ENCODE measurements at regions not wholly inside any gene's neighbourhood (a gene's known extent, or its start where the extent isn't known, plus 50 kb on each side); places are given as distances from the start of the nearest gene placed in this dataset.

DNA sequence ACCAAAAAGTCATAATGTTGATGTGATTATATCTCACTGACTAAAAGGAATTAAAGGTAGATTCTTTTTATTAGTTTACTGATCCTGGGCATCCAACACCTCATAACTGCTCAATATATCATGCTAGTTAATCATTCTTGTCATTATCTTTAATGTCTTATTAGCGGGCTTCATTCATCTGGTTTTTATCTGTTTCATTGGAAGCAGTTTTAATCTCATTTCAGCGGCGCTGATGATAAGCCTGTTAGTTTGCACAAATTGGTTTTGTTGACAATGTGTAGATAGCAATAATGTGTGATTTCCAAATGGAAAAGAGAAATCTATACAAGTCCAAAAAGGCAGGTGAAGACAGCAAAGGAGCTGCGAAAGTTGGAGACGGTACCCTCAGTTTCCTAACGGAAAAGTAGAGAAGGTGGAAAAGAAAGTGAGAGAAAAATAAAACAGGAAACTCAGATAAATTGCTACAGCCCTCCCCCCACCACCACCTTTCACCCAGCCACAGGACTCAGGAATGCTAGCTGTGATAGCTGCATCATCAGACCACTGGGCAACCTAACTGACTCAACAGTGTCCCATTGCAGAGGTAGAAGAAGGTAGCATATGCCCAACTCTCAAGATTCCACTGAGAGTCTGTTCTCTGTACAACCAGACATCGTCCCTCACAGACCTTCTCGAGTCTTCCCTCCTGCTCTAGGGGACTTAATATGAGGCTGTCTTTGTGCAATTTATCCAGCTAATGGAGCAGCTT, 241.7 kb upstream of the CAMK1G start:
- Histone ChIP-seq H3K9me3 (ENCODE audit: control insufficient read depth in 2 of 2, low read length in 2 of 2) (peaks cover 0 to 3% of the 10 kb centered on the region in 2 donors), H3K9ac (ENCODE audit: low read length in 2 of 2) (no peak overlapping the region), H3K4me3 (ENCODE audit: low read length in 2 of 2) (no peak overlapping the region), H3K36me3 (ENCODE audit: control insufficient read depth in 2 of 2, insufficient read depth in 2 of 2, low read length in 2 of 2) (no peaks in the 10 kb centered on the region), H3K27me3 (ENCODE audit: control insufficient read depth in 1 of 2, insufficient read depth in 2 of 2, low read length in 2 of 2) (no peaks in the 10 kb centered on the region), H3K27ac (ENCODE audit: low read length) (no peak overlapping the region), H3K4me1 (ENCODE audit: control insufficient read depth, insufficient read depth, low read length) (peaks cover 4% of the 10 kb centered on the region)

DNA sequence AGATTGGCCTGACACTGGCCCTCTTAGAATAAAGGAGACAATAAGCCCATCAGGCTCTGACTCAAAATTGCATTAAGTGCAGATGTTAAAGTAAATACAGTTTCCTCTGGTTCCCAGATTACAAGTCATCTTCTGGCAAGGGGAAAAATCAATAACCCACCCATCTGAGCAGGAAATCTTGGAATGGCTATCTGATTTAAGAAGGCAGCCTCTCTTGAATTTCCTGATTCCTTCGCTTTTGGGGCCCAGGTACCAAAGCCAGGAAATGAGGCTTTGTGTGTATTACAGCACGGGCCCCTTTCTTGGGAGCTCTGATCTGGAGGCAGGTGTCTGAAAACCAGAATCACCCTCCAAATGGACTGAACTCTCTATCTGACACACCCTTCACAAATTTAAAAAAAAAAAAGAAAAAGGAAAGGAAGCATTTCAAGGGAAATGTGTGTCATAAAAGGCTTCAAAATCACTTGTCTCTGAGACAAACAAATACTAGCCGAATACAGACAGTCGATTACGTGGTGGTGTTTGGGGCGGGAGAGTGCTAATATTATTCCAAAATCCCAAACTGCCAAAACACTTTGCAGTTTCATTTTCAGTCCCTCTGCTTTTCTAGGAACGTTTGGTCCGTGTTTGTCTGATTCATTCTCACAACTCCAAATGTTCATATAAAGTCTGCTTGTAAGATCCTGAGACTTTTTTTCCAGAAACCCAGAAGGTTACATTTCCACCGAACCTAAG, 240.9 kb upstream of the CAMK1G start:
- Histone ChIP-seq H3K4me3 (ENCODE audit: low read length in 2 of 2) (peak overlapping the region in 1 of 2 donors; percentile 8), H3K27ac (ENCODE audit: low read length) (peak overlapping the region; percentile 53), H3K9me3 (ENCODE audit: control insufficient read depth in 2 of 2, low read length in 2 of 2) (peaks cover 0 to 3% of the 10 kb centered on the region in 2 donors), H3K27me3 (ENCODE audit: control insufficient read depth in 1 of 2, insufficient read depth in 2 of 2, low read length in 2 of 2) (no peaks in the 10 kb centered on the region), H3K36me3 (ENCODE audit: control insufficient read depth in 2 of 2, insufficient read depth in 2 of 2, low read length in 2 of 2) (no peaks in the 10 kb centered on the region), H3K4me1 (ENCODE audit: control insufficient read depth, insufficient read depth, low read length) (peaks cover 4% of the 10 kb centered on the region), H3K9ac (ENCODE audit: low read length in 2 of 2) (peak overlapping the region in 1 of 2 donors; percentile 29)

DNA sequence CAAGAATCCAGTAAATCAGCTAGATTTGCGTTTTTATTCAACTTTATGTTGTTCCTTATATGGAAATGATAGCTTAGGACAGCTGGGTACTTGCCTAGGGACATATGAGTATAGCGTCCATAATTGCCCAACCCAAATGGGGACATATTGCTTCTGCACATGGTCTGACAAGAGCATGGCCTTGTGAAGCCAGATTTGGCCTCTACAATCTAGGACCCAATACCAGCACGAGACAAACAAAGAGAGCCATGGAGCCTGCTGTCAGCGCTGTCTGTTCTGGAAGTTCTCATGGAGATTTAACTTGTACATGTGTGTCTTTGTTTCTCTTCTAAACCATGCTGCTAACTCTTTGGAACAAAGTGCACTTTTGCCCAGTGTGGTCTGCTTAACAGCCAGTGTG, 240.0 kb upstream of the CAMK1G start:
- Histone ChIP-seq H3K4me1 (ENCODE audit: control insufficient read depth, insufficient read depth, low read length) (peaks cover 4% of the 10 kb centered on the region), H3K36me3 (ENCODE audit: control insufficient read depth in 2 of 2, insufficient read depth in 2 of 2, low read length in 2 of 2) (no peaks in the 10 kb centered on the region), H3K9ac (ENCODE audit: low read length in 2 of 2) (no peak overlapping the region), H3K4me3 (ENCODE audit: low read length in 2 of 2) (no peak overlapping the region), H3K27me3 (ENCODE audit: control insufficient read depth in 1 of 2, insufficient read depth in 2 of 2, low read length in 2 of 2) (no peaks in the 10 kb centered on the region), H3K27ac (ENCODE audit: low read length) (peak overlapping the region; percentile 53), H3K9me3 (ENCODE audit: control insufficient read depth in 2 of 2, low read length in 2 of 2) (peaks cover 0 to 3% of the 10 kb centered on the region in 2 donors)

DNA sequence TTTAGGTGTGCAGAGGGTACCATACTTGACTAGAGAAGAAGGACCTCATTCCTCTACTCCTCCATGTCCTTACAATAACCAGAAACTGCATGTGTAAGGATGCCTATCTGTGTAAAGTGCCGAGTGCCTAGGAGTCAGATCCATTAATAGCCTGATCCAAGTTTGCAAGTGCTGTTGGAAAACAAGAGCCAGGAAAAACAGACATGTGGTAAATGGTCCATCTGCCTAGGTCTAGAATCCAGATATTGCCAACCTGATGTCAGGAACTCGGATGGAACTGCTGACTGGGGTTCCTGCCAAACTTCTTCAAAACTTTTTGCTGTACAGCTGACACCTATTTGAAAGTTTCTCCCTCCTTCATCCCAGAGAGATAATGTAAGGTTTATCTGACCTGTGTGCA, 239.4 kb upstream of the CAMK1G start:
- peaks cover 4% of the 10 kb centered on the region for H3K4me1 ChIP-seq (ENCODE audit: control insufficient read depth, insufficient read depth, low read length)
- peaks cover 0 to 3% of the 10 kb centered on the region in 2 donors for H3K9me3 ChIP-seq (ENCODE audit: control insufficient read depth in 2 of 2, low read length in 2 of 2)
- H3K27ac ChIP-seq (ENCODE audit: low read length) = no peak overlapping the region
- no peak overlapping the region for H3K9ac ChIP-seq (ENCODE audit: low read length in 2 of 2)
- H3K4me3 ChIP-seq (ENCODE audit: low read length in 2 of 2) = no peak overlapping the region
- no peaks in the 10 kb centered on the region for H3K27me3 ChIP-seq (ENCODE audit: control insufficient read depth in 1 of 2, insufficient read depth in 2 of 2, low read length in 2 of 2)
- H3K36me3 ChIP-seq (ENCODE audit: control insufficient read depth in 2 of 2, insufficient read depth in 2 of 2, low read length in 2 of 2) = no peaks in the 10 kb centered on the region

DNA sequence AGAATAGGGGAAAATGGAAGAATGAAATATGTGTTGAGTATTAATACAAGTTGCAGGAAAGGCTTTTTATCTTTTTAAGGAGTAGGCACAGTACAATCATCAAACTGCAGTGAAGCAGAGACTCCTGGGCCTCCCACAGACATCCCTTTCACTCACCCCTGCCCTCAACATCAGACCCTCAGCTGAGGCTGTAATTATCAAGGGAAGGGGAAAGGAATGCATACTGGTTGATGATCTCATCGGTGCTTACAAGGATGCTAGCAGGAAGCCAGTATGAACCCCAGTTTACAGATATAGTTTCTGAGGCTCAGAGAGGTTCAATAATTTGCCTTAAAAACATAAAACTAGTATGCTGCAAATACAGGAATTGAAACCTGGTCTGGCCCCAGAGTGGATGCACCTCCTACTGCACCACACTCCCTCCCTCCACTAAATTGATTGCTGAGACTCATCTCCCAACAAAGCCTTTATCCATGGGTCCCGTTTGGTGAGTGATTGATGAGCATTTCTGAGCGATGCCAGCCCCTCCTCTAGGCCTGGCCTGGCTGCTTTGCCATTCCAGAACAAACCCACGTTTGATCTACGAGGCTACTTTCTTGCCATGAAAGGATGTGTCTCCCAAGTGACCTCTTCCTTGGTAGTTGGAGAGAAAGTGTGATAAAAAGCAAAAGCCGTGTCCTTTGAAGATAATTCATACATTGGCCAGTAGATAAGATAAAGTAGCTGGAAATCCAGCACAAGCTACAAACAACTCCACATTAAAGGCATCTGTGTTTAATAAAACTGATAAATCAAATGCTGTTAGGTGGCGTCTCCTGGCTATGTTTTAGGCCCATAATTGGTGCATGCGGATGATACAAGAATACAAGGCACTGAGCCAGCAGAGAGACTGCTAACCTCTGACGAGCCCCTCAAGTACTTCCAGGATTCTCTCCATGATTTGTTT, 233.9 kb upstream of the CAMK1G start:
- Histone ChIP-seq H3K36me3 (ENCODE audit: control insufficient read depth in 2 of 2, insufficient read depth in 2 of 2, low read length in 2 of 2) (no peaks in the 10 kb centered on the region), H3K4me3 (ENCODE audit: low read length in 2 of 2) (no peak overlapping the region), H3K27ac (ENCODE audit: low read length) (peak overlapping the region; percentile 46), H3K27me3 (ENCODE audit: control insufficient read depth in 1 of 2, insufficient read depth in 2 of 2, low read length in 2 of 2) (no peaks in the 10 kb centered on the region), H3K4me1 (ENCODE audit: control insufficient read depth, insufficient read depth, low read length) (peaks cover 3% of the 10 kb centered on the region), H3K9ac (ENCODE audit: low read length in 2 of 2) (no peak overlapping the region), H3K9me3 (ENCODE audit: control insufficient read depth in 2 of 2, low read length in 2 of 2) (peaks cover 0 to 3% of the 10 kb centered on the region in 2 donors)

DNA sequence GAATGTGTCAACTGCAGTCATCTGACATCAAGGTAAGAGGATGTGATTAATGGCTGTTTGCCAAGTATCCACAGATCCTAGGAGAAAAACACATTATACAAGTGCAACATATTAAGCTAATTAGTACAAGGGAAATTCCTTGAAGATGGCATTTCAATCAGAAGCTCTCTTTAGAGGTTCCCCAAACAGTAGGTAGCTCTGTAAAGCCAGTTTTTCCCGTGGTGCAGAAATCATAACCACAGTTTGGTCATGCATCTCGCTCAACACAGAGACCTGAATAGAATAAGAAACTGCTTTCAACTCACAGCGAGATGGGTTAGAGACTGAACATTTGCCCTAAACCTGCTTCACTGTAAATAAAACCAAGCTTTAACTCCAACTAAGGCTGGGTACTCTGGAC, 230.5 kb upstream of the CAMK1G start:
- peaks cover 3% of the 10 kb centered on the region for H3K4me1 ChIP-seq (ENCODE audit: control insufficient read depth, insufficient read depth, low read length)
- no peaks in the 10 kb centered on the region for H3K9me3 ChIP-seq (ENCODE audit: control insufficient read depth in 2 of 2, low read length in 2 of 2)
- H3K4me3 ChIP-seq (ENCODE audit: low read length in 2 of 2) = no peak overlapping the region
- no peak overlapping the region for H3K27ac ChIP-seq (ENCODE audit: low read length)
- no peaks in the 10 kb centered on the region for H3K27me3 ChIP-seq (ENCODE audit: control insufficient read depth in 1 of 2, insufficient read depth in 2 of 2, low read length in 2 of 2)
- H3K9ac ChIP-seq (ENCODE audit: low read length in 2 of 2) = no peak overlapping the region
- H3K36me3 ChIP-seq (ENCODE audit: control insufficient read depth in 2 of 2, insufficient read depth in 2 of 2, low read length in 2 of 2) = no peaks in the 10 kb centered on the region

DNA sequence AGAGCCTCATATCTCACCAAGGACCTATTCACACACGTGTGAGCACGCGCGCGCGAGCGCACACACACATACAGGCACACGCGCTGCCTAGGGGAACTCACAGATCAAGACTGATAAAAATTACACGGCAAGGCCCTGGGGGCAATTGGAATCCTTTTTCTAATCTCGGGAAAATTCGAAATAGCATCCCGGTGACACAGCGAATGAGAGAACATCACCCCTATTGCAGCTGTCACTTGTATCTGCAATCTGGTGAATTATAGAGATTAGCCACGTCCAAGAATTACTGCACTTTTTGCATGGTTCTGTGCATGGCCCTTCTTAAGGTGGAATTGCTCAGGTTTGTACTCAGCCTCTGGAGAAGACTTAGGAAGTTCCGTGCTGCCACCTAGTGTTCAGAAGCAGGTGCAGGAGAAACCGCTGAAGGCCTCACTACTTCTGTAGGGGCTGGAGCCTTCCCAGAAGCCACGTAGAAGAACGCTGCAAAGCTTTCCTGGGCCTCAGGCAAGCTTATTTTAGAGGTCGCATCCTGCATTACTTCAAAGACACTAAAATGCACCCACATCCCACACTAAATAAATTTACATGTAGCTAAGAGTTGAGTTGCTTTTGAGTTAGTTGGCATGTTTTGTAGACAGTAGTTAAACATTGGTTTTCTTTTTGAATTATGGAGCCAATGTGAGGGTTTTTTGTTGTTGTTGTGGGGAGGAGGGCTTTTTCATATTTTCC, 229.2 kb upstream of the CAMK1G start:
- H3K27ac ChIP-seq (ENCODE audit: low read length) = no peak overlapping the region
- H3K27me3 ChIP-seq (ENCODE audit: control insufficient read depth in 1 of 2, insufficient read depth in 2 of 2, low read length in 2 of 2) = no peaks in the 10 kb centered on the region
- no peaks in the 10 kb centered on the region for H3K9me3 ChIP-seq (ENCODE audit: control insufficient read depth in 2 of 2, low read length in 2 of 2)
- no peaks in the 10 kb centered on the region for H3K36me3 ChIP-seq (ENCODE audit: control insufficient read depth in 2 of 2, insufficient read depth in 2 of 2, low read length in 2 of 2)
- peaks cover 3% of the 10 kb centered on the region for H3K4me1 ChIP-seq (ENCODE audit: control insufficient read depth, insufficient read depth, low read length)
- no peak overlapping the region for H3K9ac ChIP-seq (ENCODE audit: low read length in 2 of 2)
- no peak overlapping the region for H3K4me3 ChIP-seq (ENCODE audit: low read length in 2 of 2)

DNA sequence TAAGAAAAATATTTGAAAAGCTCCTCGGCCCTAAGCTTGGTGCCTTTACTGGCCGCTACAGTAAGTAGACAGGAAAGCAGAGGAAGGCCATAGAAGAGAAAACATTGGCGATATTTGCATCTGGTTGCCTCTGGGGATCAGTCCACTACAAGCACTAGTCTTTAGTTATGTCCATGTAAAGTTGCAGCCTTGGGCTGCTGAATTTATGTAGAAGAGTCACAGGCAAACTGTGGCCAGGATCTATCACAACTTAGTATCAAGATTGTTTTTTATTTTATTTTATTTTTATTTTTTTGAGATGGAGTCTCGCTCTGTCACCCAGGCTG, 228.7 kb upstream of the CAMK1G start:
- H3K27me3 ChIP-seq (ENCODE audit: control insufficient read depth in 1 of 2, insufficient read depth in 2 of 2, low read length in 2 of 2) = no peaks in the 10 kb centered on the region
- no peaks in the 10 kb centered on the region for H3K36me3 ChIP-seq (ENCODE audit: control insufficient read depth in 2 of 2, insufficient read depth in 2 of 2, low read length in 2 of 2)
- no peak overlapping the region for H3K27ac ChIP-seq (ENCODE audit: low read length)
- no peaks in the 10 kb centered on the region for H3K9me3 ChIP-seq (ENCODE audit: control insufficient read depth in 2 of 2, low read length in 2 of 2)
- no peak overlapping the region for H3K4me3 ChIP-seq (ENCODE audit: low read length in 2 of 2)
- peaks cover under 1% of the 10 kb centered on the region for H3K4me1 ChIP-seq (ENCODE audit: control insufficient read depth, insufficient read depth, low read length)
- no peak overlapping the region for H3K9ac ChIP-seq (ENCODE audit: low read length in 2 of 2)

DNA sequence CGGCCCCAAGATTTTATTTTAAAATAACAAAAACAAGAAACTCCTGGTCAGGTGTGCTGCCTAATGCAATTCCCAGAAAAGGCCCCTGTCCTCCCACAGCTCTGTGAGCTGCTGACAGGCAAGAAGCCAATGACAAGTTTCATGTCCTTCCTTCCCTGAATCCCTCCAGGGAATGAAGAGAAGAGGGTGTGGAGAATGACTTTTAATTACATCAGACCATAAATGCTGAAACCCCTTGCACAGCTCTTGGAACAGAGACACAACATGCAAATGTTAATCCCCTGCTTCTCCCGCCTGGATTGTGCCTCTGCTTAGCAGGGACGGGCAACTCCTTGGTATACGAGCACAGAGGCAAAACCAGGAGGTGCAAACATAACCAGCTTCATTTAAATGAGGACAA, 228.1 kb upstream of the CAMK1G start:
- H3K4me1 ChIP-seq (ENCODE audit: control insufficient read depth, insufficient read depth, low read length) = no peaks in the 10 kb centered on the region
- no peaks in the 10 kb centered on the region for H3K9me3 ChIP-seq (ENCODE audit: control insufficient read depth in 2 of 2, low read length in 2 of 2)
- H3K27ac ChIP-seq (ENCODE audit: low read length) = no peak overlapping the region
- no peak overlapping the region for H3K9ac ChIP-seq (ENCODE audit: low read length in 2 of 2)
- no peaks in the 10 kb centered on the region for H3K27me3 ChIP-seq (ENCODE audit: control insufficient read depth in 1 of 2, insufficient read depth in 2 of 2, low read length in 2 of 2)
- no peak overlapping the region for H3K4me3 ChIP-seq (ENCODE audit: low read length in 2 of 2)
- no peaks in the 10 kb centered on the region for H3K36me3 ChIP-seq (ENCODE audit: control insufficient read depth in 2 of 2, insufficient read depth in 2 of 2, low read length in 2 of 2)

DNA sequence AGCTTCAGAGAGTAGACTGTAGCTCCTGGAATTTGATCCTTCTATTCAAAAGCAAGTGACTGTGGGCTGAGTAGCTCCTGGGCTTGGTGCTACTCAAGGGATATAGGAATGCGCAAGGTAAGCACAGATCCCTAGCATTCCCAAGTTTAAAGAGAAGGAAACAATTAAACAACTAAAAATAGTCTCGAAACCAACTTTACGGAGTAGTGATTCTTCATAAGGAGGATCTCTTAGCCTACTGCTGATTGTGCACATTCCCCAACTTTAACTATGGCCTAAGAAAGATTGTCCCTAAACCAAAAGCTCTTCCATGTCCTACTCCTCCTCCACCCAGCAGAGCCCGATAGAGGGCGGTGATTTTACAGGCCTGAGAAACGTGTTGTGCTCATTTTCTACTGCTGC, 226.5 kb upstream of the CAMK1G start:
- Histone ChIP-seq H3K36me3 (ENCODE audit: control insufficient read depth in 2 of 2, insufficient read depth in 2 of 2, low read length in 2 of 2) (no peaks in the 10 kb centered on the region), H3K27ac (ENCODE audit: low read length) (no peak overlapping the region), H3K4me1 (ENCODE audit: control insufficient read depth, insufficient read depth, low read length) (no peaks in the 10 kb centered on the region), H3K27me3 (ENCODE audit: control insufficient read depth in 1 of 2, insufficient read depth in 2 of 2, low read length in 2 of 2) (no peaks in the 10 kb centered on the region), H3K9ac (ENCODE audit: low read length in 2 of 2) (no peak overlapping the region), H3K9me3 (ENCODE audit: control insufficient read depth in 2 of 2, low read length in 2 of 2) (no peaks in the 10 kb centered on the region), H3K4me3 (ENCODE audit: low read length in 2 of 2) (no peak overlapping the region)

All from stomach smooth muscle (tissue), 2 donors.